ENCODE measurements at regions not wholly inside any gene's neighbourhood (a gene's known extent, or its start where the extent isn't known, plus 50 kb on each side); places are given as distances from the start of the nearest gene placed in this dataset.

DNA sequence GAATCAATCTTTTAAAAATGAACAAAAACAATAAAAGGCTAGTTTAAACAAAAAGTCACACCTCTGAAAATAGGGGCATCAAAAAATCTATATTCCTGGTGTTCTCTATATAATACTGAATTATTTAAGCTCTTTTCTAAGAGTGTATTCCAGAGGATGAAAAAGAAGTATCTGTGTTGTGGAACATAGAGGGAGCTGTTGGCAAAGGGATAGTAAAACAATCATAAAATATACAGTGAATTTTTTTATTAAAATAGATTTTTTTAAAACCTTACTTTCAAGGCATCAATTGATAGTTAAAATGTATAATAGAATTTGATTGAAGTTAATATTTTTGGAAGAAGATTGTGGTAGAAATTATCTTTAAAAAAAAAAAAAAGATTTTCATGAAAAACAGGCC, 1409.1 kb upstream of the CELF2 start:
- DNase-seq = no peak

DNA sequence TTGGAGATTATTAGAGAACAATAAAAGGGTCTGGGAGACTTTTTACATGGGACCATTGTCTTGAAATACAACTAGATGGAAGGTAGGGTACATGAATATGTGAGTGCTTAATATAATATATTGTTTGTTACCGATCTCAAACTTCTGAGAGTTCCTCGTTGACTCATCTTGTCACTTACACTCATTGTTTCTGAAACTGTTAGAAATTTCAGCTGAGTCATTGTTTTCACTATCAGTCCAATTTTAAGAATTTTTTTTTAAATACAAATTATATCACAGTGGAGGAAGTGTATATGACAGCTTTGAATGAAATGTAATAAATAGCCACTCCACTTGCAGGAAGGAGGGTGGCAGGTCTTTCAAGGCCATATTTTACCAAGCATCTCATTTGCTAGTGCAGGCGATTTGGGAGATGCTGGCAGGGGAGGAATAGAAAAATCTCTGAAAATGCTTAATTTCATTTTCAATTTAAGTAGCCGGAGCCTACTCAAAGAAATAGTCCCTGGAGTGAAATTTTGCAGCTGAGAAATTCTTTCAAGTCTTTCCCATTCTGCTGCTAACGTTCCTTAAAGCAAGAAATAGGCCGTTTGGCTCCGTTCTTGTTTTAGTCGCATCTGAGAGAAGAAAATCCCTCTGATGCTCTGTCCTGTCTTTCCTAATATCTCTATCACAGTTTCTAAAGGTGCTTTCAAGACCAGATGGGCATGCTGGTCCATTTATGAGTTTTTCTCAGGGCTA, 1404.2 kb upstream of the CELF2 start:
- peak in 1 of 5 donors; percentile 17 for DNase-seq

DNA sequence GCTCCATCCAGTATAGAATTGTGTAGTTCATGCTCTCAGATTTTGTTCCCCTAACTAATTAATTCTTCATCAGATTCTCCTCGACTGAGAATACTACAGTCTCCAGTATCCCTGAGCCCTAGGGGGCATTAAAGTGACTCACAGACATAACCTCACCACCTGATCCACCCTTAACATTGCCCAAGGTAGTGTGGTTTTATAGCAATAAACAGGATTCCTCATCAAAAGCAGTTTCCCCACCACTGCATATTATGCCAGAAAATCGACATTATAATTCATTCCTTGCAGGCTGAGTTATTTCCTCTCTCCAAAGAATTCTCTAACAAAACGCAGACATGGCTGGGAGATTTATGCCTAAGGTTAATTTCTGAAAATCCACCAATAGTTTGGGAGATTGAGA, 1402.5 kb upstream of the CELF2 start:
- DNase-seq = no peak

DNA sequence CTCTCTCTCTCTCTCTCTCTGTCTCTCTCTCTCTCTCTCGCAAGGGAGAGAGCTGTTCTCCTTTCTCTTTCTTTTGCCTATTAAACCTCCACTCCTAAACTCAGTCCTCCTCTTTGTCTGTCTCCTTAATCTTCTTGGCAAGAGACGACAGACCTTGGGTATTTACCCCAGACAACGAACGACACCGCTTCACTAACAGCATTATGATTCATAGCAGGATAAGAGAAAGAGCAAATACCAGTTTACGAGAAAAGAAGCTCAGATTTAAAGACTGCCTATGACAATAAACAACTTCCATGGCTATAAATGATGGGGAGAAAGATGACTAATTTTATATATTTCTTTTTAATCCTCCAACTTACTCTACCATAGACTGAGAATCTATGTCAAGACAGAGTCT, 1396.5 kb upstream of the CELF2 start:
- DNase-seq = no peak

DNA sequence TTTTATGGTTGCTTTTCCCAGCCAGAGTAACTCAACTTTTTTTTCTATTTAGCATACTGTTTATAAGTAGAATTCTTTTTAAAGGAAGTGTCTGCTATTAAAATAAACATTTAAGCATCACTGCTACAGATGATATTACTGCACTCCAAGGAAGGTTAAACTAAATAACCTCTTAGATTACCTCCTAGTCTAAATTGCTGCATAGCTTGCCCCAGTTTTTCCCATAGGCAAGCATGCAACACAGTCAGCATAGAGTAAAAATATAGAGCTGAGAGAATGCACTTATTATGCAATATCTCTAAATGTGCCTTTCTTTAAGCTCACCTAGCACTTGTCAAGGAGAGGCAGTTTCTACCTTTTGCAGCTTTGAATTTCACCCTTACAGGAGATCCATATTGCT, 1392.4 kb upstream of the CELF2 start:
- no peak for DNase-seq

DNA sequence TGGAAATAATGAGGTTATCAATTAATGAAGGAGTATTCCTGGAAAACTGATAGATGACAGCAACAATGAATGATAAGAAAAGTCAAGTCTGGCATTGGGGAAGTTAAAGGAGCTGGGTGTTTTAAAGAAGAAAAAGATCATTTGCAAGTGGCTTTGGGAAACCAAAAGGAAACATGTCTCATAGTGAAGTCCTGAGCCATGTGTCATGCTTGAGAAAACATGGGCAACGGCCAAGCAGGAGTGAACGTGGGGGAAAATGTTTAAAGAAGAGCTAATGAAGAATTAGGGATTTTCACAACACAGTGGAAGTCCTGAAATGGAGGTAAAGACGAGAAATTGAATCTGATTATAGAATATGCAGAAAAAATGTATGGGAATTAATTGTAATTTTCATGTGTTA, 1383.2 kb upstream of the CELF2 start:
- DNase-seq = no peak

DNA sequence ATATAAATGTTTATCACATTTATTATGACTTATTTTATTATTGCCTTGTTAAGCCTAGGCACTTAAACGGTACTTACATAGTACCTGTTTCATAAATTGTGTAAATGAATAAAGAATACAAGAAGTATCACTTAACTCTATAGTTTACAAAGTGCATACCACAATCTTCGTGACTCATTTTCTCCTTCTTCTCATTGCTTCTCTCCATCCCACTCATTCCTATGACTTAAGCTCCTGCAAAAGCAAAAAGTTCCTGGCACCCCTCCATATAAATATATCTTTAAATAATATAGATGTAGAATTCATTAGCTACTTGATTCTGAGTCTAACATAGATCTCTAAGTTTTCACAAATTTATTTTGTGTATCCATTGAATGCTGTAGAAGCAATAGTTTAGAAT, 1382.0 kb upstream of the CELF2 start:
- no peak for DNase-seq

DNA sequence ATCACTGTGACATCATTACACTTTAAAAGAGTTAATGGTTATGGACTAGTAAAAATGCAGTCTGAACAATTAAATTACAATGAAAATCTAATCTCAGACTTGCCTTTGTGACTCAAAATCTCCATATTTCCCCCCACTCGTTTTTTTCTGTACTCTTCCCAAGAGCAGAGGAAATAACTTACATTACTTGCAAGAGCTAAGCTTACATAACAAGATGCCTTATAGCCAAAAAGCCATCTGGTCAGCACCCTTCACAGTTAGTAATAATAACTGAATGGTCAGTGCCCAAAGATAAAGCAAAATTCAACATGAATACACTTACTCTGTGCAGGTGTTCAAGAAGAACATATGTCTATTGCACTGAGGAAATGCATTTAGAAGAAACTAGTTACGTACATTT, 1381.5 kb upstream of the CELF2 start:
- no peak for DNase-seq

DNA sequence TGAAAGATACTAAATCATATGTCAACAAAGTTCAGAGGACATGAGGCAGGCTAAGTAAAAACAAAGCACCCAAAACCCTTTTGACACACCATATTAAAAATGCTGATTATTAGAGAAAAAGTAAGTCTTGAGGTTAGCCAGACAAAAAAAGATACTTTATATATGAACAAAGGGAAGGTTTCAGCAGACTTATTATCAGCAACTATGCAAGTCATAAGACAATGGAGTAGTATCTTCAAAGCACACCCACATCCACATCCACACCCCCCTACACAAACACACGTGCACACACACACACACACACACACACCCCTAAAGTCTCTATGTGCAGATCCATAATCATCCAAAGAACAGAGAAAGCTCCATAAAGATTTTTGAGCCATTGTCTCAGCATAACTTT, 1373.9 kb upstream of the CELF2 start:
- DNase-seq = no peak

DNA sequence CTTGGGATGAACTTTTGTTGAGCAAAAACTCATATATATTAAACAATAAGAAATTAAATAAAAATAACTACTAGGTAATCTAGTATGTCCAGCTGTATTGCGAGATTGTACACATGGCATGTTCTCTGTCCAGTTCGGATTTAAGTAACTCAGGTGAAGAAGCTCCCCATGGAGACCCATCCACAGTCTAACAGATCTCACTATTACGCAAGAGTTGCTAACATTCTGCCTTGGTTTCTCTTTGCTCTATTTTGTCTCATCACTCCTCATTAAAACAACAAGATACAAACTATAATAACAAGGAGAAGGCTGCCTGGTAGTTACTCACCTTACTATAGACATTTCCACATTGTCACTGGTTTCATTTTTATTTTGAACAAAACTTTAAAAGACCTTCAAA, 1372.3 kb upstream of the CELF2 start:
- DNase-seq = no peak

DNA sequence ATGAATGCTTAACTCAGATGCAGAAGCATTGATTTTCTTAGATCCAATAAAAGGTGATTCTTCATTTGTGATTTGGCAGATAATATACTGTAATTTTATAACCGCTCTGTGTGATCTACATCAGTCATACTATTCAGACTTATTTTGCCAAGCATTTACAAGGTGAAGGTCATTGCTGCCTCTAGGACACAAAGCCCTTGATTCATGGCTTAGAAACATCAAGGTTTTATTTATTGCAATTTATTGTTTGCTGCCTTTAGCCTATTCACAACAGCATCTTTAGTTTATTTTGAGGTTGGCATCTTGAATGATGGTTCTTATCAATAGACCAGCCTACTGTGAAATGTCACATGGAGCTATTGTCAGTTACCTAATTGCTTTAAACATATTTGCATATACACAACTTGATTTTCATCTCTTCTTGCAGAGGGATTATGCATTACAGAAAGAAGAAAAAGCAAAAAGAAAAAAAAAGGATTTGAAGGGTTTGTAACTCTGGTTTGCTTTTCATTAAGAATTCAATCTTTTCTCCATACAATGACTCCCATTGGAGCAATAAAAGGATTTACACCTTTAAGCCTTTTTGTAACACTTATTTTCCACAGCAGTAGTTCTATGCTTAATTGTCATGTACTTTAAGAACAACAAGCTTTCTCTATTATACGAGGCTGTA, 1371.6 kb upstream of the CELF2 start:
- no peak for DNase-seq

DNA sequence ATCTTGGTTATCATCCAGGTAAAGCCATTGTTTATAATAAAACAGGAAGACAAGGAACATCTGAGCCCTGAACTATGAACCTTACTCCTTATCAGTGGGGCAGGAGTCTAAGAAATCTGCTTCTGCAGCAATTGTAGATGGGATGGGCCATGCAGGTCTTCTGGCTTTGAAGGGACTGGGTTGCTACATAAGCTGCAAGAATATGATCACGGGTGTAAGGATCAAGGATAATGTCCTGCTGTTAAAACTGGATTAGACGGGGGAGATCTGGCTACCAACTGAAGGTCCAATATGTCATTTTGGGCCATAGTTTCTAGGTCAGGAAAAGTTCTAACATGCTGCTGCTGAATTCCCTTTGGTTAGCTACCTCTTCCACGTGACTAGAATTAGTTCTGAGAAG, 1363.4 kb upstream of the CELF2 start:
- DNase-seq = no peak

DNA sequence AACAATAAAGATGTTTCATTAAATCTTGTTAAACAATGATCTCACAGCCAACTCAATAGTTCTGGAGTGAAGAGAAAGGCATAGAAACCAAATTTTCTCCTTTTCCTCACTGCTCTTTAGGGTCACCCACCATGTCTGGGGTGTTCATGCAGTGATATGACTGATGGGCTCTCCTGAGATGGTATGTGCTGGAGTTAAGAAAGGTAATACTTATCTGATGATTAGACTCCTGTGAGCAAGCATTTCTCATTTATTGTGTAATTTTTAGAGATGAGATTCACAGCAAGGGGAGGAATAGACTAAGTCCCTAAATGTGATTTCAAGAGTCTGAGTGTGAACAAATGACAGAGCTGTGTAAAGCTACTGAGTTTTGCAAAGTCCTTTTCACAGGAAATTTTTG, 1361.3 kb upstream of the CELF2 start:
- no peak for DNase-seq

DNA sequence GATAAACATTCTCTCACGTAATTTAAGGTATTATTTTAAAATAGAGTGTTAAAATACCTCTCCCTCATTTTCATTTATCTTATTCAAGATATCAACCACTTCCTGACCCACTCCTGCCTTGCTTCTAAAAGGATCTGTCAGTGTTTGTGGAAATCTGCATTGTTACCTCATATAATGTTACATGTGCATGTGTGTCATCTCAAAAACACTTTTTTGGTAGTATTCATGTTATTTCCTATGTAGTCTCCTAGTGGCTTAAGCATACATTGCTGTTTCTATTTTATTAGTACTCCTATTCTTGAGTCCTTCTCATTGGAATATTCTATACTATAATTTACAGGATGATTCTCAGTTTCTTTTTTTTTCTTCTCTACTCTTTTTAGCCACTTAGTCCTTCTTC, 1360.7 kb upstream of the CELF2 start:
- no peak for DNase-seq

DNA sequence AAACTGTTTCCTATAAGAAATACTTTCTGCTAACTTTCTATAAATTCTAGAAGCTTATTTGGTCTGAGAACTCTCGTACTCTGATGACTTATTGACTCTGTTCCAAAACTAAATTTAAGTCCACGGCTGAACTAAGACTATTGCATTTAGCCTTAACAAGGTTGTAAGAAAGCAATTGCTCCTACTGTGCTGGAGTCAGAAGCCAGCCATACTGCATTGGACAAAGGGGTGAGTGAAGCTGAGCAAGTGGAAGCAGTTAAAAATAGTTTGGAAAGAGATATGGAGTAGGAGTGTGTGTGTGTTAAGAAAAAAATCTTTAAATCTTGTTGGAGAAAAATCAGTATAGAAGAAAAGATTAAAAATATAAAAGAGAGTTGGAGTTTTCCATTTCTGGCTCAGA, 1360.1 kb upstream of the CELF2 start:
- DNase-seq = no peak

DNA sequence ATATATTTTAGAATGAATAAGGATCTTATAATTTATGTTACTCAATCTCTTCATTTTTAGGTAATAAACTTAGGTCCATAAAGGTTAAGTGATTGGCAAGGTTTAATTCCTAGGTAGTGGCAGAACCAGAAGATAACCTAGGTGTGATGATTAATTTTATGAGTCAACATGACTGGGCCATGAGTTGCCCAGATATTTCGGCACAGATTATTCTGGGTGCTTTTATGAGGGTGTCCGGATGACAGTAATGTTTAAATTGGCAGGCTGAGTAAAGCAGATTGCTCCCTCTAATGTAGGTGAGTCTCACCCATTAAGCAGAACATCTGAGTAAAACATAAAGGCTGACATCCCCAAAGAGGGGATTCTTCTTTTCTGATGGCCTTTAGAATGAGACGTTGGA, 1349.3 kb upstream of the CELF2 start:
- no peak for DNase-seq

DNA sequence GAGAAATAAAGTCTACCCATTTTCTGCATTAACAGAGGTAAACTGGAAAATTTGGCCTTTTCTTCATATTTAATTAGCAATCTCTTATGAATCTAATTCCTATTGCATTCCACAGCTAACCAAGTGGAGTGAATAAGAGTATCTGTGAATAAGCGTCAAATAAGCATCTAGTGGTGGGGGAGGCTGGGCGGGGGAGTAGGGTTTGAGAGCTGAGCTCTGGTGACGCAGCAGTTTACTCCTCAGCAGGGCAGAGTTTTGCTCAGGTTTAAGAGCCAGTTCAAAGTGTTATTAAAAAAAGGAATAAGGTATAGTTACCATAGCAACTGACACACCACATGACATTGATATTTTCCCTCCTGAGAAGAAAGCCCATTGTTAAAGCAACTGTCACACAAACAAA, 1346.8 kb upstream of the CELF2 start:
- no peak for DNase-seq

DNA sequence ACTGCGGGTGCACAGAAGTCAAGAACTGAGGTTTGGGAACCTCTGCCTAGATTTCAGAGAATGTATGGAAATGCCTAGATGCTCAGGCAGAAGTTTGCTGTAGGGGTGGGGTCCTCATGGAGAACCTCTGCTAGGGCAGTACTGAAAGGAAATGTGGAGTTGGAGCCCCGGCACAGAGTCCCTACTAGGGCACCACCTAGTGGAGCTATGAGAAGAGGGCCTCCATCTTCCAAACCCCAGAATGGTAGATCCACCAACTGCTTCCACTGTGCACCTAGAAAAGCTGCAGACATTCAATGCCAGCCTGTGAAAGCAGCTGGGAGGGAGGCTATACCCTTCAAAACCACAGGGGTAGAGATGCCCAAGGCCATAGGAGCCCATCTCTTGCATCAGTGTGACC, 1336.0 kb upstream of the CELF2 start:
- DNase-seq = no peak

DNA sequence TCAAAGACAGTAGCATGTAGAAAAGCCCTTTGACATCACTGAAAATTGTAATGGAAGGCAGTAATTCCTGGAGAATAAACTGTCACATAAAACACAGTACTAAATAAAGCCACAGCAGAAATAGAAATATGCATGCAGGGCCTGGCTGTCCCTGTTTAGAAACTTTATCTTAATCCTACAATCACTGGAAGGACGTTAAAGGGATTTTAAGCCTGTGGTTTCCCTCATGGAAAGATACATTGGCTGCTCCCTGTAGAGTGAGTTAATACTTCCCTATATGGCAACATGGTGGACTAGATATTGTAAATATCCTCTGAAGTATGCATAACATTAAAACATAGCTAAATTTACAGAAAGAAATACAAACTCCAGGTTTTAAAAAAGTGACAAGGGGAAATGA, 1334.9 kb upstream of the CELF2 start:
- no peak for DNase-seq

DNA sequence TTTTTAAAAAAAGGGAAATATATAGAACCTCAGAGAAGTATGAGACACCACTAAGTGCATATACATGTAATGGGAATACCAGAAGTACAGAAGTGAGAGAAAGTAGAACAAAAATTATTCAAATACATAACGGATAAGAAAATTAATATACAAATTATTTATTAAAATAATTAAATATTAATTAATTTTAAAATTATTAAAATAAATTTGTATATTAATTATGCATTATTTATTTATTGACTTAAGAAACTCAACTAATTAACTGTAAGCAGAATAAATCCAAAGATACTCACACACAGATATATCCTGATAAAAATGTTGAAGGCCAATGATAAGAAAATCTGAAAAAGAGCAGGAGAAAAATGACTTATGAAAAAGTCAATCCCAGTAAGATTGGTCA, 1333.5 kb upstream of the CELF2 start:
- no peak for DNase-seq

DNA sequence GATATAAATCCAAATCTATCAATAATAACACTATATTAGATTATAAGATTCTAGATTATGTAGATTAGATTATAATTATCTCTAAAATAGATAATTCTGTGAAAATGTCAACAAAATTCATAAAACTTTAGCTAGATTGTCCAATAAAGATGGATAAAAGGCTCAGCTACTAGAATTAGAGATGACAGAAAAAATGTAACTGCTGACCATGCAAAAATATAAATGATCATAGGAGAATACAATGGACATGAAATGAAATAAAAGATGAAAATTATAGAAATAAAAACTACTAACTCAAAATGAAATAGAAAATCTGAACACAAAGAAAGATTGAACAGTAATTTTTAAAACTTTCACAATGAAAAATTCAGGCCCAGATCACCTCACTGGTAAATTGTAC, 1332.1 kb upstream of the CELF2 start:
- no peak for DNase-seq

DNA sequence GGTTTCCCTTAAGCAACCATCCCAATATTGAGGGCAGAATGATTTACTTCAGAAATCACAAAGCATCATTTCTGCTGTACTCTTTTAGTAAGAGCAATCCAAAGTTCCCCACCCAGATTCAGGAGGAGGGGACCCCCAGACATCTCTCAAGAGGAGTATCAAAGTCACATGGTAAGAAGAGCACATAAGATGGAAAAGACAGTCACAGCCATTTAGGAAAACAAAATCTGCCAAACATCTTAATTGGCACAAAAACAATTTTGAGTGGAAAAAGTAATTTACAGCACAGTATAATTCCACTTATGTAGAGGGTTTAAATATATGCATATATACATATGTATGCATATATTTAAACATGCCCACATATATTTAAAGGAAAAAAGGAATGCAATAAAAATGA, 1329.0 kb upstream of the CELF2 start:
- no peak for DNase-seq

DNA sequence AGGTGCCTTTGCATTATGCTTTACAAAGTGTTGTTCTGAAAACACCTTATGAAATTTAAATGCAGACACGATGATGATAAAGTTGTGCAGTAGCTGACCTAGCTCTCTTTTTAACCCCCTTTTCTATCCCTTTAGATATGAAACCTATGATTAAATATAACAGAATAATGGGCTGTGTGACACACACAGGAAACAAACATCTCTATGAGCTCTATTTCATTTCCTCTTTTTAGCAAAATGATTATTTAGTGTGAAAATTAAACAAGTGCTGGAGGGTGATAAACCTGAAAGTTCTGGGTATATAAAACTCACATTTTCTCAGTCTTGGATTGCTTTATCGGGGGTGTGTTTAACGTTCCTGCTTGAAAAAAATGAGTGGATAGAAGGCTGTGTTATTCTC, 1310.5 kb upstream of the CELF2 start:
- no peak for DNase-seq

DNA sequence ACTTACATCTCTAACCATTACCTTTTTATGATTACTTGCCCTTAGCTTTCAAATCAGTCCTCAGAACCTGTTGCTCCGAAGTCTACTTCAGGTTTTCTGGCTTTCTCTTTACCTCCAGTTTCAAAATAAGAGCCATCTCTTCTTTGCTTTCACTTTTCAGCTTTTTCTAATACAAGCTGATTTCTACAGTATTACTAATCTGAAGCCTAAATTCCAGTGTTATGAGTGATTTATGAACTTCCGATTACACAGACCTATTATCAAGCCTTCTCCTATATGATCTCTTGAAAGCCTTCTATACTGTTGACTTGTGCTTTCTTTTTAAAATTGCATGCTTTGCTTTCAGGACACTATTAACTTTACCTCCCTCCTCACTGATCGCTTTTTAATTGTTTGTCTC, 1307.8 kb upstream of the CELF2 start:
- no peak for DNase-seq

DNA sequence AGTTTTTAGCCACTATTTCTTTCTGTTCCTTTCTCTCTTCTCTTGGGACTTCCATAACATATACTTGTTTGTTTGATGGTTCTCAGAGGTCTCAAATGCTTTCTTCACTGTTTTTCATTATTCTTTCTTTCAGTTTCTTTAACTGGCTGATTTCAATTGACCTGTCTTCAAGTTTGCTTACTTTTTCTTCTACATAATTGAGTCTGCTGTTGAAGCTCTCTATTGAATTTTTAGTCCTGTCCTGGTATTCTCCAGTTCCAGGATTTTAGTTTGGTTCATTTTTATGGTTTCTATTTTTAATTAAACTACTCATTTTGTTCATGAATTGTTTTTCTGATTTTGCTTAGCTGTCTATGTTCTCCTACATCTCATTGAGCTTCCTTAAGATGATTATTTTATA, 1305.3 kb upstream of the CELF2 start:
- DNase-seq = no peak

Data from T-helper 1 cell (primary cell).